Peyer's patch (tissue), 4 donors: ENCODE measurements at regions not wholly inside any gene's neighbourhood (a gene's known extent, or its start where the extent isn't known, plus 50 kb on each side); places are given as distances from the start of the nearest gene placed in this dataset.

Source experiments
- DNase-seq, 3 donors: peaks; one replicate each; pipeline ENCODE4 v3.0.0-alpha.2; 2017 to 2019
- H3K27ac ChIP-seq, 4 donors: fragments of 200-600 bp; sonication (generic); one replicate each; pipeline ENCODE4 v1.5.1; 2016 to 2019
- H3K27me3 ChIP-seq, 2 donors: fragments of 200-600 bp; sonication (generic); one replicate each; pipeline ENCODE4 v1.5.1; 2019
- H3K36me3 ChIP-seq, 3 donors: fragments of 200-600 bp; sonication (generic); one replicate each; pipeline ENCODE4 v1.5.1; 2016 to 2019
- H3K4me1 ChIP-seq, 4 donors: fragments of 200-600 bp; sonication (generic); one replicate each; pipeline ENCODE4 v1.5.1; 2016 to 2019
- H3K4me3 ChIP-seq, 4 donors: fragments of 200-600 bp; sonication (generic); 1 replicate in 3 of 4; 2 replicates in 1 of 4; pipeline ENCODE4 v1.5.1; 2016 to 2019; ENCODE audit warnings: mild to moderate bottlenecking in 1 of 4
- H3K9me3 ChIP-seq, 4 donors: fragments of 200-600 bp; sonication (generic); one replicate each; pipeline ENCODE4 v1.5.1; 2016 to 2019; ENCODE audit warnings: mild to moderate bottlenecking in 1 of 4
- CTCF ChIP-seq, 6 experiments: fragments of 450-650 bp in 4 of 6; fragments of 200-600 bp in 2 of 6; sonication (generic) in 1 of 6; IDR thresholded peaks; one replicate each; pipeline ENCODE4 v1.5.1; 2017 to 2019; ENCODE audit warnings: antibody characterized with exemption in 6 of 6, mild to moderate bottlenecking in 3 of 6, moderate library complexity in 1 of 6
- POLR2A ChIP-seq, 2 donors: fragments of 450-650 bp; IDR thresholded peaks; one replicate each; pipeline ENCODE4 v1.5.1; 2017; ENCODE audit warnings: antibody characterized with exemption in 2 of 2, mild to moderate bottlenecking in 2 of 2, moderate library complexity in 2 of 2

DNA sequence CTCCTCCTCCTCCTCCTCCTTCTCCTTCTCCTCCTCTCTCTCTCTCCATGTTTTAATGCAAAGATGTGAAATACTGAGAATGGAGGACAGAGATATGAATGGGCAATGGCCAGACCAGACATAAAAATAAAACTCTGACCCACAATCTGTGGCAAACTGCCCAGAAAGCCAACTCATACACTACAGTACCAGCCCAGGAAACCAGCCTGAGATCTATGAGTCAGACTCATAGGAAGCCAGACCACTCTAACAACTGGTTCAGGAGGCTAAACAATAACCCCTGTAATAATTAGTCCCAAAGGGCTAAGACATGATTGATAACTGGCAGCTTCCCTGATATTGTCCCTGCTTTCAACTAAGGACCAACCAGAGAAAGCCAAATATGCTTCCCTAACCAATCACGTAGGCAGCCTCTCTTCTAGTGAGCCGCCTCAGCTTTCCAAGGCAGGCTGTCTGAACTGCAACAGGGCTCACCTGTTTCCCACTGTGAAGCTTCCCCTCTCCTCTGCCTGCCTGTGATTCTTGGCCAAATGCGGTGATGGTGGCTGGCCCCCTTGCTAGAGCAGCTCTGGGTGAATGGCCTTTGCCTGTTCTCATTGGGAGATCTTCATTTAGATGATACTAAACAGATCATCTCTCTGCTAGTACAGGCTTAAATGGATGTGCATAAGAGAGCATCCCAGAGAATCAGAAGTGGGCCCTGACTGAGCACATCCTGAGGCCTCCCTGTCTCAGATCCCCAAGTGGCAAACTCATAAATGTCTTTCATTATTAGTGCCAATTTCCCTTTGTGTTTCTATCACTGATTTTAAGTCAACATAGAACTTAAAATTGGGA is 817.6 kb downstream of the TNS3 start:
- no peak overlapping the region for H3K27ac ChIP-seq

DNA sequence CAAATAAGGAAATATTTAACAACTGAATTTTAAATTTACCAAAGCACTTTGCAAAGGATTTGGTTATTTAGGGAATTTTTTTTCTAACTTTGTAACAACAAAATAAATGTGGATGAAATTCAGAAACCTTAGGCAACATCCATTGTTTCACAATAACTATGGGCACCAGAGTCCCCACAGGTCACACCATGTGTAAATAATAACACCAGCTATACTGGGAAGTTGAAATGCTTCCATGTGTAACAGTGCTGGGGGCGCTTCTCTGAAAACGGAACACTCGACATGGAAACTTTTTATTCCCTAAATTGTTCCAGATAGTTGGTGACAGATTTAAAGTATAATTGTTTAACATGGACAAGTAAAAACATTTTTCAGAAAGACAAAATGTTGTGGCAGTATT is 818.6 kb downstream of the TNS3 start:
- no peak overlapping the region for H3K4me3 ChIP-seq
- no peaks in the 10 kb centered on the region for H3K27me3 ChIP-seq
- H3K27ac ChIP-seq: no peak overlapping the region
- H3K9me3 ChIP-seq: no peaks in the 10 kb centered on the region
- no peaks in the 10 kb centered on the region for H3K36me3 ChIP-seq
- H3K4me1 ChIP-seq: no peaks in the 10 kb centered on the region
- TF ChIP-seq CTCF (IDR thresholded peaks at IDR 0.05) (no peak), POLR2A (IDR thresholded peaks at IDR 0.05) (no peak)
- no peak for DNase-seq

More for the DNA sequence above, 817.6 kb downstream of the TNS3 start:
- no peak for DNase-seq
- Histone ChIP-seq H3K4me1 (no peaks in the 10 kb centered on the region), H3K9me3 (peaks cover 0 to 5% (median 0%) of the 10 kb centered on the region in 4 donors), H3K27me3 (no peaks in the 10 kb centered on the region), H3K36me3 (no peaks in the 10 kb centered on the region), H3K4me3 (no peak overlapping the region)
- TF ChIP-seq POLR2A (IDR thresholded peaks at IDR 0.05) (no peak), CTCF (IDR thresholded peaks at IDR 0.05) (no peak)

DNA sequence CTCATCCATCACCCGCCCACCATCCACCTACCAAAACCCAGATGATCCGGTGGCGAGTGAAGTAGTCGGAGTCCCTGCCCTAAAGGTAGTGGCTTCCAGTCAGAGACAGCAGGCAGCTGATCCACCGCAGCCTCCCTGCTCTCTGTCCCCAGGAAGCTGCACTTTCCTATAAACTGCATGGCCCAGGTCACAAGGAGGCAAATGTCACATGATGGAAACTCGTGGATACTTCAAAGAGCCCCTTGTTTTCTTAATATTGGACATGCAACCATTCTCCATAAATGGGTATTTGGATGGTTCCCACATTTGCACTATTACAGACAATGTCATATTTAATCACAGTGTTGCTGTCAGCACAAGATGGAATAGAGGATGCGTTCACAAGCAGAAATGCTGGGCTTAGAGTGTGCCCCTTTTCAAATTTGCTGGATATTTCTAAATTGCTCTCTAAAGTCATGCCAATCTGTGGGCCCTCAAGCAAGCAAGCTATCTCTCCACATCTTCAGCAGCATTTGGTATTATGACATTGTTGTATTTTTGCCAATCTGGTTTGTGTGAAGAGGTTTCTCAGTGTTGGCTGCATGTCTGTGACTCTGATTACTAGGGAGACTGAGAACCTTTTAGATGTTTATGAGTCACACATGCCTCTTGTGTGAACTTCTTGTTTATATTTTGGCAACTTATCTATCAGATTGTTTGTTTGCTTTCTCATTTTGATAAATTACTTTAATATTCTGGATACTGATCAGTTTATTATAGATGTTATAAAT is 822.0 kb downstream of the TNS3 start:
- Histone ChIP-seq H3K36me3 (no peaks in the 10 kb centered on the region), H3K4me3 (no peak overlapping the region), H3K27ac (no peak overlapping the region), H3K27me3 (no peaks in the 10 kb centered on the region), H3K4me1 (no peaks in the 10 kb centered on the region), H3K9me3 (no peaks in the 10 kb centered on the region)
- no peak for DNase-seq
- TF ChIP-seq CTCF (IDR thresholded peaks at IDR 0.05) (no peak), POLR2A (IDR thresholded peaks at IDR 0.05) (no peak)

DNA sequence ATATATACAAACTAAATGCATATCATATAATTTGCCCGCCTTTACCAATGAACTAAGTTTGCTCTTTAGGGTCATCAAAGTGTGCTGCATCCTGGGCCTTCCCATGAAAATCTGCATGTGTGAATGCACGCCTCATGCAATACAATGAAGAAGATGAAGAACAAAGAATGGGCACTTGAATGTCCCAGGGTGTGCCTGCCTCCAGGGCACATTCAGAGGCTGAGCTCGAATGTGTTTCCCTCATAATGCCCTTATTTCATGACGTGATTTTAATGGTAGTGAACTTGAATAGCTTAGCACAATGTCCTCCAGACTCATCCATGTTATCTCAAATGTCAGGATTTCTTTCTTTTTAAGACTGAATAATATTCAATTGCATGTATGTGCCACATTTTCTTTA is 824.9 kb downstream of the TNS3 start:
- DNase-seq: no peak
- no peaks in the 10 kb centered on the region for H3K27me3 ChIP-seq
- TF ChIP-seq POLR2A (IDR thresholded peaks at IDR 0.05) (no peak), CTCF (IDR thresholded peaks at IDR 0.05) (no peak)
- H3K4me1 ChIP-seq: no peaks in the 10 kb centered on the region
- H3K36me3 ChIP-seq: no peaks in the 10 kb centered on the region
- no peak overlapping the region for H3K4me3 ChIP-seq
- no peaks in the 10 kb centered on the region for H3K9me3 ChIP-seq
- no peak overlapping the region for H3K27ac ChIP-seq

DNA sequence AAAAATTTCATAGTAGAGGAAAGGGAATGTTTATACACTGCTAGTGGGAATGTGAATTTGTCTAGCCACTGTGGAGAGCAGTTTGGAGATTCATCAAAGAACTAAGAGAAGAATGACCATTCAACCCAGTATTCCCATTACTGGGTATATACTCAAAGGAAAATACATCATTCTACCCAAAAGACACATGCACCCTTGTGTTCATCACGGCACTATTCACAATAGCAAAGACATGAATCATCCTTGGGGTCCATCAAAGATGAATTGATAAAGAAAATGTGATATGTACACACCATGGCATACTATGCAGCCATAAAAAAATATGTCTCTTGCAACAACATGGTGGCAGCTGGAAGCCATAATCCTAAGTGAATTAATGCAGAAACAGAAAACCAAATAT is 825.7 kb downstream of the TNS3 start:
- Histone ChIP-seq H3K27ac (no peak overlapping the region), H3K9me3 (no peaks in the 10 kb centered on the region), H3K36me3 (no peaks in the 10 kb centered on the region), H3K27me3 (no peaks in the 10 kb centered on the region), H3K4me1 (no peaks in the 10 kb centered on the region), H3K4me3 (no peak overlapping the region)
- TF ChIP-seq CTCF (IDR thresholded peaks at IDR 0.05) (no peak), POLR2A (IDR thresholded peaks at IDR 0.05) (no peak)
- DNase-seq: no peak
